H9 (cell line): ENCODE measurements at regions not wholly inside any gene's neighbourhood (a gene's known extent, or its start where the extent isn't known, plus 50 kb on each side); places are given as distances from the start of the nearest gene placed in this dataset.

Experiments
- DNase-seq: peaks from one replicate; pipeline ENCODE4 v3.0.0-alpha.2; 2017
- H2AFZ ChIP-seq: one replicate; pipeline ENCODE4 v1.6.1; 2013; ENCODE audit warnings: mild to moderate bottlenecking, low read length, control low read depth, moderate library complexity
- H2AK5ac ChIP-seq: 2 replicates; pipeline ENCODE4 v1.6.1; 2013; ENCODE audit warnings: low read length, control low read depth, mixed read lengths; ENCODE audit not compliant: insufficient read length
- H2BK120ac ChIP-seq: one replicate; pipeline ENCODE4 v1.6.1; 2013; ENCODE audit warnings: low read depth, mild to moderate bottlenecking, low read length, control low read depth, inconsistent platforms; ENCODE audit not compliant: poor library complexity, severe bottlenecking
- H2BK12ac ChIP-seq: 2 replicates; pipeline ENCODE4 v1.6.1; 2013; ENCODE audit warnings: low read length, control low read depth, mixed read lengths, low read depth; ENCODE audit not compliant: insufficient read length
- H2BK15ac ChIP-seq: 2 replicates; pipeline ENCODE4 v1.6.1; 2013; ENCODE audit warnings: low read depth, low read length, control low read depth
- H2BK20ac ChIP-seq: one replicate; pipeline ENCODE4 v1.6.1; 2013; ENCODE audit warnings: low read depth, mild to moderate bottlenecking, low read length, control low read depth, inconsistent platforms; ENCODE audit not compliant: poor library complexity, severe bottlenecking
- H2BK5ac ChIP-seq: 2 replicates; pipeline ENCODE4 v1.6.1; 2013; ENCODE audit warnings: low read length, control low read depth, mixed read lengths; ENCODE audit not compliant: insufficient read length
- H3K14ac ChIP-seq: 2 replicates; pipeline ENCODE4 v1.6.1; 2013; ENCODE audit warnings: low read length, control low read depth; ENCODE audit not compliant: insufficient read depth
- H3K18ac ChIP-seq: 2 replicates; pipeline ENCODE4 v1.6.1; 2013; ENCODE audit warnings: low read depth, mild to moderate bottlenecking, mixed read lengths, low read length, control low read depth; ENCODE audit not compliant: insufficient read length
- H3K23ac ChIP-seq: 2 replicates; pipeline ENCODE4 v1.6.1; 2013; ENCODE audit warnings: low read length, control low read depth, mixed read lengths, low read depth; ENCODE audit not compliant: insufficient read length
- H3K23me2 ChIP-seq: 2 replicates; pipeline ENCODE4 v1.6.1; 2013; ENCODE audit warnings: low read depth, mild to moderate bottlenecking, mixed read lengths, low read length, control low read depth; ENCODE audit not compliant: insufficient read length, poor library complexity, severe bottlenecking
- H3K27ac ChIP-seq: 2 replicates; pipeline ENCODE4 v1.5.1; 2013; ENCODE audit warnings: low read length, control low read depth, mixed read lengths, low read depth; ENCODE audit not compliant: insufficient read length
- H3K27me3 ChIP-seq: 2 replicates; pipeline ENCODE4 v1.6.1; 2013; ENCODE audit warnings: low read length, control low read depth, inconsistent platforms; ENCODE audit not compliant: insufficient read depth
- H3K4ac ChIP-seq: 2 replicates; pipeline ENCODE4 v1.6.1; 2013; ENCODE audit warnings: low read depth, mild to moderate bottlenecking, control low read depth, inconsistent platforms, low read length, moderate library complexity
- H3K4me1 ChIP-seq: 2 replicates; pipeline ENCODE4 v1.6.1; 2013; ENCODE audit warnings: low read length, control low read depth, inconsistent platforms; ENCODE audit not compliant: insufficient read depth
- H3K4me2 ChIP-seq: 2 replicates; pipeline ENCODE4 v1.6.1; 2013; ENCODE audit warnings: low read length, control low read depth, mixed read lengths; ENCODE audit not compliant: insufficient read length, insufficient read depth
- H3K56ac ChIP-seq: 2 replicates; pipeline ENCODE4 v1.6.1; 2013; ENCODE audit warnings: low read depth, mild to moderate bottlenecking, mixed read lengths, low read length, control low read depth; ENCODE audit not compliant: insufficient read length
- H3K79me1 ChIP-seq: 2 replicates; pipeline ENCODE4 v1.6.1; 2013; ENCODE audit warnings: low read depth, mild to moderate bottlenecking, moderate library complexity, low read length, control low read depth, inconsistent platforms; ENCODE audit not compliant: insufficient read depth, poor library complexity, severe bottlenecking
- H3K79me2 ChIP-seq: 2 replicates; pipeline ENCODE4 v1.6.1; 2013; ENCODE audit warnings: low read length, control low read depth, inconsistent platforms; ENCODE audit not compliant: insufficient read depth
- H3K9ac ChIP-seq: 2 replicates; pipeline ENCODE4 v1.6.1; 2013; ENCODE audit warnings: low read length, control low read depth, mixed read lengths; ENCODE audit not compliant: insufficient read length; ENCODE audit errors: extremely low read depth
- H3K9me3 ChIP-seq: one replicate; pipeline ENCODE4 v1.6.1; 2013; ENCODE audit warnings: low read depth, low read length, inconsistent platforms; ENCODE audit not compliant: control insufficient read depth
- H3T11ph ChIP-seq: one replicate; pipeline ENCODE4 v1.6.1; 2013; ENCODE audit warnings: mild to moderate bottlenecking, low read length, control low read depth, inconsistent platforms
- H4K20me1 ChIP-seq: one replicate; pipeline ENCODE4 v1.6.1; 2013; ENCODE audit not compliant: control insufficient read depth, insufficient read length, insufficient read depth
- H4K5ac ChIP-seq: 2 replicates; pipeline ENCODE4 v1.6.1; 2013; ENCODE audit warnings: low read depth, mild to moderate bottlenecking, mixed read lengths, low read length, control low read depth; ENCODE audit not compliant: insufficient read length
- H4K8ac ChIP-seq: replicated peaks from 2 replicates; pipeline ENCODE4 v1.6.1; 2013; ENCODE audit warnings: low read length, control low read depth, mixed read lengths, low read depth; ENCODE audit not compliant: insufficient read length
- H4K91ac ChIP-seq: 2 replicates; pipeline ENCODE4 v1.6.1; 2013; ENCODE audit warnings: low read depth, mild to moderate bottlenecking, moderate library complexity, mixed read lengths, low read length, control low read depth; ENCODE audit not compliant: insufficient read length
- H3K27ac Mint-ChIP-seq, 3 experiments: 2 replicates in 2 of 3; 3 replicates in 1 of 3; pipeline ENCODE4 v1.8.0; 2020 to 2021; ENCODE audit warnings: mixed read lengths in 3 of 3, mild to moderate bottlenecking in 1 of 3, moderate library complexity in 1 of 3
- H3K27me3 Mint-ChIP-seq: 2 replicates; pipeline ENCODE4 v1.8.0; 2021; ENCODE audit warnings: low read depth, mild to moderate bottlenecking, moderate library complexity, mixed read lengths
- H3K36me3 Mint-ChIP-seq, 3 experiments: 2 replicates in 2 of 3; 3 replicates in 1 of 3; pipeline ENCODE4 v1.8.0; 2020 to 2021; ENCODE audit warnings: low read depth in 3 of 3, mixed read lengths in 3 of 3; ENCODE audit not compliant: insufficient read depth in 1 of 3
- H3K4me1 Mint-ChIP-seq, 2 experiments: 2 replicates each; pipeline ENCODE4 v1.8.0; 2020; ENCODE audit warnings: mixed read lengths in 2 of 2
- H3K4me3 Mint-ChIP-seq, 2 experiments: 2 replicates in 1 of 2; 3 replicates in 1 of 2; pipeline ENCODE4 v1.8.0; 2020 to 2021; ENCODE audit warnings: mild to moderate bottlenecking in 2 of 2, mixed read lengths in 2 of 2, moderate library complexity in 1 of 2
- H3K9me3 Mint-ChIP-seq, 2 experiments: 2 replicates in 1 of 2; 3 replicates in 1 of 2; pipeline ENCODE4 v1.8.0; 2020; ENCODE audit warnings: mild to moderate bottlenecking in 2 of 2, mixed read lengths in 2 of 2, moderate library complexity in 1 of 2
- WGBS: extraction: QIAGEN DNeasy Blood & Tissue Kit; methylation state at CpG from one replicate; pipeline ENCODE4 v1.1.7; 2013; ENCODE audit warnings: missing lambda C conversion rate, low lambda C conversion rate, mixed read lengths; ENCODE audit not compliant: insufficient read length; ENCODE audit errors: extremely low coverage; 5-methylcytosine and 5-hydroxymethylcytosine counted together
- TF ChIP-seq, protein P1 (sequence below): fragments of 200-600 bp; sonication (generic); conservative IDR thresholded peaks from 3 replicates; pipeline ENCODE4 v1.8.0; 2021; ENCODE audit warnings: antibody characterized with exemption, mild to moderate bottlenecking

DNA sequence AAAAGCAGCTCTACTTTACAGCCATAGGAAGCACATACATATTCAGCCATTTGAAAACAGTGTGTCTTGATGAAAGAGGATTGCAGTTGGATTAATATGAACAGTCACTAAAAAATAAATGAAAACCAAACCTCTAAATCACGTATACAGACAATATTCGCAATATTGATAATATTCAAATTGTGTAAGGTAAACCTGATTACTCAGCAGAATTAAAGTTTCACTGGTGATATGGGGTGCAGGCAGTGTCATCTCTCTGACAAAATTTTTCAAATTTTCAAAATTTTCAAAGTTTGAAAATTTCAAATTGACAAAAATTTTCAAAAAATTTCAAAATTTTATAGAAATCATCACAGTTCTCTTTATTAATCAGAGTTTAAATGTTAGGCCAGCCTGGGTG lies 55.7 kb downstream of the FAT4 start:
- H2AFZ ChIP-seq: no peak overlapping the region
- no peak overlapping the region for H2AK5ac ChIP-seq
- H3K9ac ChIP-seq: no peak overlapping the region
- no peak overlapping the region for H4K5ac ChIP-seq
- H3K18ac ChIP-seq: no peak overlapping the region
- no peak overlapping the region for H2BK15ac ChIP-seq
- no peak overlapping the region for H3K4me3 Mint-ChIP-seq
- TF ChIP-seq, protein P1, sequence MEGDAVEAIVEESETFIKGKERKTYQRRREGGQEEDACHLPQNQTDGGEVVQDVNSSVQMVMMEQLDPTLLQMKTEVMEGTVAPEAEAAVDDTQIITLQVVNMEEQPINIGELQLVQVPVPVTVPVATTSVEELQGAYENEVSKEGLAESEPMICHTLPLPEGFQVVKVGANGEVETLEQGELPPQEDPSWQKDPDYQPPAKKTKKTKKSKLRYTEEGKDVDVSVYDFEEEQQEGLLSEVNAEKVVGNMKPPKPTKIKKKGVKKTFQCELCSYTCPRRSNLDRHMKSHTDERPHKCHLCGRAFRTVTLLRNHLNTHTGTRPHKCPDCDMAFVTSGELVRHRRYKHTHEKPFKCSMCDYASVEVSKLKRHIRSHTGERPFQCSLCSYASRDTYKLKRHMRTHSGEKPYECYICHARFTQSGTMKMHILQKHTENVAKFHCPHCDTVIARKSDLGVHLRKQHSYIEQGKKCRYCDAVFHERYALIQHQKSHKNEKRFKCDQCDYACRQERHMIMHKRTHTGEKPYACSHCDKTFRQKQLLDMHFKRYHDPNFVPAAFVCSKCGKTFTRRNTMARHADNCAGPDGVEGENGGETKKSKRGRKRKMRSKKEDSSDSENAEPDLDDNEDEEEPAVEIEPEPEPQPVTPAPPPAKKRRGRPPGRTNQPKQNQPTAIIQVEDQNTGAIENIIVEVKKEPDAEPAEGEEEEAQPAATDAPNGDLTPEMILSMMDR: no peak
- no peak overlapping the region for H2BK5ac ChIP-seq
- no peak overlapping the region for H3K4ac ChIP-seq
- H3T11ph ChIP-seq: no peak overlapping the region
- no peak overlapping the region for H2BK20ac ChIP-seq
- H3K4me2 ChIP-seq: no peak overlapping the region
- peaks cover 3 to 6% of the 10 kb centered on the region in 2 experiments; a peak in 3 of 4 replicates for H3K4me1 Mint-ChIP-seq
- no peak overlapping the region for H3K27ac ChIP-seq
- no peak overlapping the region for H3K56ac ChIP-seq
- H3K9me3 ChIP-seq: no peaks in the 10 kb centered on the region
- H4K8ac ChIP-seq: no peak overlapping the region
- H4K91ac ChIP-seq: no peak overlapping the region
- no peaks in the 10 kb centered on the region; a peak in 1 of 5 replicates for H3K9me3 Mint-ChIP-seq
- no peak overlapping the region for H3K27ac Mint-ChIP-seq
- DNase-seq: no peak
- no peak overlapping the region for H3K14ac ChIP-seq
- peaks cover 0 to 4% (median 0%) of the 10 kb centered on the region in 3 experiments; a peak in 1 of 7 replicates for H3K36me3 Mint-ChIP-seq
- H3K27me3 ChIP-seq: no peaks in the 10 kb centered on the region
- no peak overlapping the region for H3K23ac ChIP-seq
- no peak overlapping the region for H2BK120ac ChIP-seq
- H3K23me2 ChIP-seq: no peaks in the 10 kb centered on the region
- H2BK12ac ChIP-seq: no peak overlapping the region
- H3K79me1 ChIP-seq: no peaks in the 10 kb centered on the region
- no peaks in the 10 kb centered on the region for H3K27me3 Mint-ChIP-seq
- no peaks in the 10 kb centered on the region for H3K79me2 ChIP-seq
- no peaks in the 10 kb centered on the region for H3K4me1 ChIP-seq
- no CpG with 5 or more reads among the region's 2 CpGs for WGBS
- no peaks in the 10 kb centered on the region for H4K20me1 ChIP-seq
